CD4-positive, alpha-beta T cell treated with Interleukin-12 subunit alpha and Interleukin-12 subunit beta, for 1 hour (primary cell): ENCODE measurements at regions not wholly inside any gene's neighbourhood (a gene's known extent, or its start where the extent isn't known, plus 50 kb on each side); places are given as distances from the start of the nearest gene placed in this dataset.
"Not testable (repeated sequence)": the region's sequence is repeated elsewhere in the genome, so short reads cannot be mapped to it uniquely, and the experiment has no call there.

ENCODE experiments used
- DNase-seq: peaks from one replicate; pipeline ENCODE4 v3.0.0-alpha.2; 2020

DNA sequence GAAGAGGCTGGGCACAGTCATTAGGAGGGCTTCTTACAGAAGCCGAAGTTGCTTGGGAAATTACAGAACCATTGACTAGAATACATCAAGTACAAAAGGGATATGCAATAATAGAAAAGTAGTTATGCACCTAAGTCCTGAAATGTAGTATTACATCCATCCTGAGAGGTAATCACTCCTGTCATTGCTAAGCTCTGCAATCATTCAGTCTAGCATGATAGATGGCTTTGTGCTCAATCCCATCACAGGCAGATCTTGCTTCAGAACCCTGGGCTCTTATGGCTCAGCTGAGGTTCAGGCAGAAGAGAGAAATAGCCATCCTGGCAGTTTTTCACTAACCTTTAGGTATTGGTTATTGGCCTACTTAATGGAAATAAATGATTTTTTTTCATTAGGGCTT lies 231.7 kb upstream of the AFF2 start:
- DNase-seq, result no peak

DNA sequence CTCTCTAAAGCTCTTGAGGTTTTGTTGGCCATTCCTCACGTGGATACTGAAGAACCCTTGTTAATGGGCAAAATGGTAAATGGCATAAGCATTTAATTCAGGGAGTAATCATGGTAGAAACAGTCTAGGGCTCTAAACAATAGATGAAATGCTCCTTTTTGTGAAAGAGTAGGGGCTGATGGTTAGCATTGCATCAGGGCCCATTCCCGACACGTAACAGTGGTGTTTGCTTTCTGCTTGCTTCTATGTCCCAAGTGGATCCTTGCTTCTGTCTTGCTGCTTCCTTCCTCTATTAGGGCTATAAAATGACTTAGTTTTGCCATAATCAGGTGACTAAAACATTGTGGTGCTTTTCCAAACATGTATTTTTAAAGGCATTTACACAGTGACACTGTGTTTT lies 230.9 kb upstream of the AFF2 start:
- no peak for DNase-seq

DNA sequence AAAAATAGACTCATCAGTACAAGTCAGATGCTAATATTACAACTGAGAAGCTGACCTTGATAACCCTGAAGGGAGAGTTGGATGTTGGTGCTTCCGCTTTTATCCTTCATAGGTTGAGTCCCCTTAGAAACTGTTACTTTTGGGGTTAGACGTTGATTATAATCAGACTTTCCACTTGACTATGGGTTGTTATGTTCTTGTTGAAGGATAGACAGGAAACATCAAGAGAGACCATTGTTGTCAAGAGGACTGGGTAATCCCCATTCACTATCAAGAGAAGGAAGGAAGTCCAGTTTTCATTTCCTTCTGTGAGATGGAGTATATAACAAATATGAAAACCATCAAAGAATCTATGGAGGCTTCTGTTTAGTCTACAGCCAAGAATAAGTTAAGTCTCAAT lies 229.9 kb upstream of the AFF2 start:
- peak; percentile 3 for DNase-seq

DNA sequence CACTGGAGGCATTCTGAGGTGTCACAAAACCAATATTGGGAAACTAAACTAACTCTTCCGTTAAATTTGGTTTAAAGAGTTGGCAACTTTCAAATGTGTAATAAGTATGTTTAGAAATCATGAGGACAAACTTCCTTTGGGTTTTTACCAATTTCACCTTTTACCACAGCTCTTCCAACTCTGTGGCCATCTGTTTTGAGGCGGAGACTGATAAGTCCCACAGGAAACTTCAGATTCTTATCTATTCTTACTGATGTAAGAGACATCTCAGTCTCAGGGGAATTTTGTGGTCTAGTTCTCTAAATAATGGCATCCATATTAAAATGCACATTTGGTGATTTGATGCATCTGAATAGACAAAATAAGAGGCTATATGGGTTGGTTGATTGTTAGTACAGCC lies 229.2 kb upstream of the AFF2 start:
- DNase-seq, result no peak

DNA sequence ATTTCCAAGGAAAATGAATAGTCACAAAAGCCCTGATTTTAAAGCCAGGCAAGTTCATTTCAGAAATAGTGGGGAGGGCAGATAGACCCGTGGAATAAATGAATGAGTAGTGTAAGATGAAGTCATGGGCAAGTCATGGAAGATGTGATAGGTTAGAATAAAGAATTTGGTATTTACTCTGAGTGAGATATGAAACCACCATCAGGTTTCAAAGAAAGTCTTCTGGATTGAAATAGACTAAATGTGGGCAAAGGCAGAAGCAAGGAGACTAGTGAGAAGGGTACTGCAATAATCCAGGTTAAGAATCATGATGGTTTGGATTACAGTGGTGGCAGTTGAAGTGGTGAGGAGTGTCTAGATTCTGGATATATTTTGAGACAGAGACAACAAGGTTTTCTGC lies 218.5 kb upstream of the AFF2 start:
- no peak for DNase-seq

DNA sequence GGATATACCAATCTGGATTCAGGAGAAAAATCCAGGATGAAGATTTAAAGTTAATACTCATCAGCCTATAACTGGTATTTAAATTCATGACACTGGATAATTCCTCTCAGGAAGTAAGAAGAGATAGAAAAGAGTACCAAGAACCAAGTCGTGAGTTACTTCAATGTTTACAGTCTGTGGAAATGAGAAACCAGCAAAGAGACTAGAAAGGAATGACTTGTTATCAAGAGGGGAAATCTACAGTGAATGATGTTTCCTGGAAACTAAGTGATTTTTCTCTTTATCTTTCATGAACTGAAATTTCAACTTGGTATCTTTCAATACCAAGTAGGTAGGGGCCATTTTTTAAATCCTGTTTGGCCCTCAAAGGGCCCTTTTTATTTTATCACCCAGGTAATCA lies 217.9 kb upstream of the AFF2 start:
- DNase-seq, result no peak

DNA sequence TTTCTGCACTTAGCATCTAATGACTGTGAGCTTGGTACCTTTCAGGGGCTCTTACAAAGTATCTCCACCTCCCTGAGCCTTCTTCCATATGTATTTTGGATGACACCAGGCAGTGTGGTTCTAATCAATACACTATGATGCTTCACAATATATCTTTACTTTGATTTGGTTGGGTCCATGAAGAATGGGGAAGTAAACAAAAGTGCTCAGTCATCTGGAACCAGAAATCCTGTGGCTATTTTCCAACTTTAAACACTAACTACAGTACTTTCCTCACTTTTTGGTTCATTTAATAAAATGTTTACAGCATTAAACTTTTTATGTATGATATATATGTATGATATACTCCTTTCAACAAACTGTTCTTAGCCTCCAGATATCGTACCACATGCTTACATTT lies 216.4 kb upstream of the AFF2 start:
- DNase-seq, result no peak

DNA sequence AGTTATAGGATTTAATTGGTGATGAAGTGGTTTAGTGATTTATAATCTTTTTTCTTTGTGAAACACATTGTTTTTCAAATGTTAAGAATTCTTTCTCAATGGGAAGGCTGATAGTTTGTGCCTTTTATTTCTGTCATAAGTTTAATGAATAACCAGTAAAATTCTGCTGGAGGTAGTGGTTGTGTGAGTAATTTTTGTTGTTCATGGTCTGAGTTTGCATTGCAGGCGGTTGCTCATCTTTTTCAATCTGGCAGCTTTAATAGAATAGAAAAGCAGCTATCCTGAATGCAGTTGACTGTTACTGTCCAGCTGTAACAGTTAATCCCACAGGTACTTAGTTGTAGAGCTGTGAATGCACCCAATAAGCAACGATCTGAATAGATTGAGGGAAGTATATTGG lies 215.6 kb upstream of the AFF2 start:
- no peak for DNase-seq

DNA sequence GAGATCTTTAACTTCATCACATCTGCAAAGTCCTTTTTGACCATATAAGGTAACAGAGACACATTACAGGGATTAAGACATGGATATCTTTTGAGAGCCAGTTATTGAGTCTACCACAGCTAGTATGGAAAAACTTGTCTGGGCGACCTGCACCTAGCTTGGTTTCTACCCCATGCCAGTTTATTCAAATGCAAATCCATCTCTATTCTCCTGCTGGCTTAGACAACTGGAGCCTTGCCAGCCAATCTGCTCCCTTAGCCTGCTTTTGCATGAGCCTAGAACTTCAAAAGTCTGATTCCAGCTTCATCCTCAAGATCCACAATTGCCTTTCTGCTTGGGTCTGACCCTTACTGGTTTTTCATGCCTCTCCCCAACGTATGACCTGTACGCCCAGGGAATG lies 212.0 kb upstream of the AFF2 start:
- DNase-seq, result no peak

DNA sequence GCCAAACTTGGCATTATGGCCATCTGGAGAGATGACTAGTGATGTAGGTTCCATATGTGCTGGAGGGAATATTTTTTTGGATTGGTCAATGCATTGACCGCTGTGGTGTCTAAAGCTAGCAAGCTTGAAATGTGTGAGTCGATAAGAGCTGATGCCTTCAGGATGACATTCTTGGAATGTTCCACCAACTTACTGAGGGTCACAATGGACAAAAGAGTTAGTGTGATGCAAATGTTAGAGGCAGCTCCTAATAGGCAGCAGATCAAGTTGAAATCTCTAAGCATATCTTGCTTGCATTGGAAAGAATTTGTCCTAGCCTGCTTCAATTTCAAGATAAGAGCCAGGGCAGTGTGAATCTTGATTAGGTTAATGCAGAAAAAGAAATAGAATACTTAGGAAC lies 210.4 kb upstream of the AFF2 start:
- DNase-seq, result no peak

DNA sequence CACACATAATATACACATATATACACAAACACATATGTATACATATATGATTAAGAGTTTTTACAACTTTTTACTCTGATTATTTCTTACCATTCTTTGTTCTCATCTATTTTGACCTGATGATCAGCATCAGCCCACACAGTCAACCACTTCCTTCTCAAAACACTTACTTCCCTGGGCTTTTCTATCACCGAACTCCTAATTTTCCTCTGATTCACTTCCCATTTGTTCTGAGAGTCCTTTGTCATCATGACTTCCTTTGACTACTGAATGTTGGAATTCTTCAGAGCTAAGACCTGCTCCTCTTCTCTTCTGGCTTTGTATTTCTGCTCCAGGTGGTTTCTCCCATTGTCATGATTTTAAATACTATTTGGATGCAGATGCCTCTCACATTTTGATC lies 209.5 kb upstream of the AFF2 start:
- DNase-seq, result no peak

DNA sequence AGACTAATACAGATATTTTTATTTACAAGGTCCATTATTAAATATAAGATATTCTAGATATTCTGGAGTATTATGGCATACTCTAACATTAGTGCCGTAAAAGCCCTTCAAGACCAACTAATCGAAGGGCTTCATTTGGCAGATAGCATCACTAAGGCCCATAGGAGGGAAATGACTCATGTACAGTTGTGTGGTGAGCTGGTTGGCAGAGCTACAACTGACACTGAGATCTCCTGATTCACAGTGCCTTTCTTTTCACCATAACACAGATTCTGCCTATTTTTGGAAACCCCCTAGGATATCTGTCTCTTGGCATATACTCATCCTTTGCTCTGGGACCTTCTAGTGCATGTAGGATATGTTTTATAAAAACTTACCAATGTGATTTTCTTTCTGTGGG lies 201.7 kb upstream of the AFF2 start:
- DNase-seq, result no peak

DNA sequence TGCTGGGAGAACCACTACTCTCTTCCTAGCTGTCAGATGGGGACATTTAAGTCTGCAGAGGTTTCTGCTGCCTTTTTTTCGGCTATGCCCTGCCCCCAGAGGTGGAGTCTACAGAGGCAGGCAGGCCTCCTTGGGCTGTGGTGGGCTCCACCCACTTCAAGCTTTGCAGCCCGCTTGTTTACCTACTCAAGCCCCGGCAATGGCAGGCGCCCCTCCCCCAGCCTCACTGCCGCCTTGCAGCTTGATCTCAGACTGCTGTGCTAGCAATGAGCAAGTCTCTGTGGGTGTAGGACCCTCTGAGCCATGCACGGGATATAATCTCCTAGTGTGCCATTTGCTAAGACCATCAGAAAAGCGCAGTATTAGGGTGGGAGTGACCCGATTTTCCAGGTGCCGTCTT lies 195.2 kb upstream of the AFF2 start:
- not testable (repeated sequence) for DNase-seq

DNA sequence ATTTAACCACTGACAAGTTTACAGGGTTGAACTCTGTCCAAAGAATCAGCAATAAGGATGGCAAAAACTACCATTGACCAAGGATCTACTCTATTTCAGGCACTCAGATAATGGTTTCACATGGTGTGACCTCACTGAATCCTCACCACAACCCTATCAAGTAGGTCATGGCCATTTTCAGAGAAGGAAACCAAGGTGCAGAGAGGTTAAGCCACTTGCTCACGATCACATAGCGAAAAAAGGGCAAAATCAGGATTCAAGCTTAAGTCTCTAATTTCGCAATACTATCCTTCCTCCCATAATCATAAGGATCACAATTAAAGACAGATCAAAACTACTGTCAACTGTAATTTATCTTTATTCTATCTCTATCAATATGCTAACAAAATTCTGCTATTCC lies 191.0 kb upstream of the AFF2 start:
- no peak for DNase-seq

DNA sequence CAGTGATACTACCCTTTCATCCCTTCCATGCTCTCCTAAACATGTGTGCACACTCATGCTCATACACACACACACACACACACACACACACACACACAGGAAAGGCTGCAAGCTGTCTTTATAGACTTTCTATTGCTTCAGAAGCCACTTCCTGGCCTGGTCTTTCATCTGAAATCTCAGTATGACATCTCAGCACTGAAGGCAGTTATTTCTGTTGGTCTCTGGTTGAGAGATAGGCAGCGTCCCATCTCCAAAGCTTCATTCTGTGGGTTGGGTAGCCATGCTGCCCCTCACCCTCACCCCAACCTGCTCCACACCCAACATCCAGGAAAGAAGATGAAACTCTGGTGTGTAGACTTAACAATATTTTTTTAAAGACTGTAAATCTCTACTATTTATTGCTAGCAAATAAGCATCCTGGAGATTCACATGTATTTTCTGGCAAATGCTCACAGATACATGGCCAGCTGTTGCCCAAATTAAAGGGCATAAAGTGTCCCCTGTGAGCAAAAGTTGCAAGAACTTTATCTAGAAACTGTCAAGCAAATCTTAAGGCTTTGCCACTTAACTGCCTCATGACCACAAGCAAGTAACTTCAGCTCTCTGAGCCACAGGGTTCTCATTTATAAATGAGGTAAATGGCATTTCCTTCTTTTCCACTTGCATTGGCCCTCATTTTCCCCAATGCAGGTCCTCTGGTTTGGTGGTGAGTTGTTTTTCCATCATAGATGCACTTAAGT lies 189.8 kb upstream of the AFF2 start:
- DNase-seq, result peak; percentile 72

DNA sequence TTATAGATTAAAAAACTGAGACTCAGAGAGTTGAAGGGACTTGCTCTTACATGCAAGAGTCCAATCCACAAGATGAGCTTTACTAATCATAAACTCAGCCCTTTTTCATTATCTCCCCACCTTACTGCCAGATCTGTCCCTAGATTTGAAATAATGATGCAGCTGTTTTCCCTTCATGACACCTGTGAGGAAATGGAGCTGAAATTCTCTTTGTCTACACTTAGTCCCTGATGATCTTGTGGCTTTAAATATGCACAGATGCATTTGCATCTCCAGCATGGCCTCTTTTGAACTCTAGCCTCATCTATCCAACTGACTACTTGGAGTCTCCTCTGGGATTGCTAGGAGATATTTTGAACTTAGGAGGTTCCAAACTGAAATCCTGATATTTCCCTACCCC lies 188.9 kb upstream of the AFF2 start:
- no peak for DNase-seq

DNA sequence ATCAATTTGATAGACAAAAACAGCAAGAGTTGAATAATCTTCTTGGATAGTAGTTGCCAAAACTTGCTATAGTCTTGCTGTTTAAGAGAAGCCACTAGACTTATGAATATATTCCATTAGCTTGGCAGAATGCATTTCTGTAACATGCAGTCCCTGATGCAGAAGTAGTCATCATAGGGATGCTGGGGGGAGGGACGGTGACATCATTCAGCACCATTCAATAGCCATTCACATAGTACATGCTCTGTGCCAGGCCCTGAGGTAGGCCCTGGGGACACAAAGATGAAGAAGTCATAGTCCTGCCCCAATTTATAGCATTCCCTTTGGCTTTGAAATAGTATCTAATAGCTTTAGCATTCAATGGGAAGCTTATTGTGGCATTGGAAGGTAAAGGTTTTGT lies 185.5 kb upstream of the AFF2 start:
- no peak for DNase-seq

DNA sequence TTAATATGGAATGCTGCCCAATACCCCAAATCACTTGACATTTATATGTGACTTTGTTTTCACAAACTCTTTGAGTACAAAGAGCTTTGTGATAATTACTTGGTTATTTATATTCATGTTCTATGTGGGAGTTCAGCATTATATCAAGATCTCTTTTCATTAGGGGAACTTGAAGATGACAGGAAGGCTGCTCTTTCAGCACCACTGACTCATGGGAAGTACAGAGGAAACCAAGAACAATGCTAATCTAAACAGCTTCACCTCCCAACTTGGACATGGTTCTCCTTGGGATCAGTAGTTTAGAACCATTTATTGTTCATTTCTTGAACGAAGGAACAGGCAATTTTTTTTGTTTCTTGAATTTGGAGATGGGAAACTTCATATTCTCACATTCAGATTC lies 184.0 kb upstream of the AFF2 start:
- DNase-seq, result no peak

DNA sequence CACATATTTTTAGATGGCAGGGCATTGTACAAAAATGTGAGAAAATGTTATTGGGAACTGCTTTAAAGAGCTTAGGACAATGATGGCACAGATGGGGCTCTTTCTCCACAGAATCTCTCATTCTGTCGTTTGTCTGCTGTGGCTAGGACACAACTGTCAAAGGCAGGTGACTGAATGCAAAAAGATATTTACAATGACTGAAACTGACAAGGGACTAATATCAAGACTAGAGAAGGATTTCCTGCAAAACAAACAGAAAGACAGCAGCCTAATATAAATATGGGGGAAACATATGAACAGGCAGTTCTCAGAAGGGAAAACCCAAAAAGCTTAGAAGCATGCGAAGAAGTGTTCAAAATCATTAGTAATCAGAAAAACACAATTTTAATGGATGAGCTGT lies 177.5 kb upstream of the AFF2 start:
- no peak for DNase-seq

DNA sequence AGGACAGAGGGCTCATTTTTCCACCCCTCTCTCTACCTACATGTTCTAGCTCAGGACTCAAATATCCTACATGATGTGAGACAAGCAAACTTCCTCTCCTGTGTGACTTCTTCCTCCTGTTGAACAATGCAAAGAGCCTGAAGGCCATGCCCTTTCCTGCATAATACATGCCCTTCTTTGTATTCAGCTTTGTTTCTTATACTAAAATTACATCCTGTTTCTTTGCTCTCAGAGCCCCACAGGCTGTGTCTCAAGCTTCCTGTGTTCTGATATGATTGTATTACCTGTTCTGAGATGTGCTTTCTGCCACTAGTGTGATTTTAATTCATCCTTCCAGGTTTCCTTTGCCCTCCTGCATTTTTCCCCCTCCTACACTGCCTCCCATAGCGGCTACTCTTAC lies 166.4 kb upstream of the AFF2 start:
- peak; percentile 13 for DNase-seq

DNA sequence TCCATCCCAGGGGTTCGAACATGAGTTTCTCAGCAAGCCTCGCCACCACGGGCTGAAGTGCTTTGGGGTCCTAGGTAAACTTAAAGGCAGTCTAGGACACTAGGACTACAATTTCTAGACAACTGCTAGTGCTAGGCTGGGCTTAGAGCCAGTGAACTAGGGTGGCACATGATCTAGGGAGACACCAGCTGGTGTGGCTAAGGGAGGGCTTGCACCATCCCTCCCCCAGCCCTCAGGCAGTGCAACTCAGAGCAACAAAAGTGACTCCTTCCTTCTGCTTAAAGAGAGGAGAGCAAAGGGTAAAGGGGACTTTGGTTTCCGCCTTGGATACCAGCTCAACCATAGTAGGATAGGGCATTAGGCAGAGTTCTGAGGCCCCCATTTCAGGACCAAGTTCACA lies 162.5 kb upstream of the AFF2 start:
- DNase-seq, result no peak

DNA sequence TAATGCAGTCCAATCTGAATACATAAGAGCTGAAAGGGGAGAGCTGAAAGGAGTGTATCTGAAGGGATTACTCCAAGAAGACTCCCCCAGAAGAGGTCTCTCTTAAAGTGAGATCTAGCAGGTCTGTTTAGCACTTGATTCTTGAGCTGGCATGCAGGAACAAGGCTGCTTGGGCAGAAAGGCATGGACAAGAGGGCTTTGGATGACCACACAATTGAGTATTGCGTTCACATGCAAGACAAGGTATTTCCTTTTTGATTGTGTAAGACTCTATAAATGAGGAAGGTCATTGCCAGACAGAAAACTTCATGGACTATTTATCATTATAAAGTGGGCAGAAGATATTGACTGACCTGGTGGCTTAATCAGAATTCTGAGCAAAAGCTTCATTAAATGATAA lies 145.5 kb upstream of the AFF2 start:
- DNase-seq, result no peak

DNA sequence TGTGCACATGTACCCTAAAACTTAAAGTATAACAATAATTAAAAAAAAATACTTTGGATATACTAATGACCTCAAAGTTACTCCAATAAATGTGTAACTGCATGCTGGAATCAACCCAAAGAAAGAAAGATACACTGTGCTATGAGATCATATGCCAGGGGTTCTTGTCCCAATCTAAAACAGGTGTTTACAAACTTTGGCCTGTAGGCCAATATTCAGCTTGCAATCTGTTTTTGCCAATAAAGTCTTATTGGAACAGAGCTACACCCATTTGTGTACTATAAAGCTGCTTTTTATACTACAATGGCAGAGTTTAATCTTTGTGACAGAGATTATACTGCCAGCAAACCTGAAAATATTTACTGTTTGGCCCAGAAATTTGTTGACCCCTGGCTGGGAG lies 138.8 kb upstream of the AFF2 start:
- no peak for DNase-seq

DNA sequence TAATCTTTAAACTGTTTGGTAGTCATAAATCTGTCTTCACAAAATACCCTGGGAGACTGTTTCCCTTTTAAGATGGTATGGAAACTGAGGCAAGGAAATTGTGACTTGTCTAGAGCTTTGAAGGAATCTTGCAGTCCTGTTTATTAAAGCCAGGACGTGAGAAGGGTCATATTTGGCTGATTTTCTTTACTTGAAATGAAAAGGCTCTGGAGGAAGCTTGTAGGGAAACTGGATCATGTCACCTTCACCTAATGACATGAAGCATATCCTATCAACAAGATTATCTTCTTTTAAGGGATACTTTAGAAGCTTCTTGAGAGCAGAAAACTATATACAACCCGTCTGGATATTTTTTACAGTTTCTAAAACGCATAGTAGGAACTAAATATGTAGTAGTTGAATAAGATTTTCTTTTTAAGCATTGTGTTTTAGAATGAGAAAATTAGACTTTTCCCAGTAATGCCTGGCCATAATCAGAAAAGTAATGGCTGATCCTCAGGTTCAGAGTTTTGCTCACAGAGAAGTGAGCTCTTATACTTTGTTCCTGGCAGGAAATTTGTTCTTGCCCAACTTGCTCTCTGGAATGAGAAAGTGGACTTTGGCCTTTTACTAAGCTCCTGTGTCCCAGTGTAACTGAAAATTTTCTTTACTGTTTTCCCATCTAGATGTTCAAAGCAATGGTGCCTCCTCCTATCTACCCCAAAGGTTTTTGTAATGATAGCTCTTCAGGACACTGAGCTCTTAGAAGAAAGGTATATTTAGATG lies 136.8 kb upstream of the AFF2 start:
- no peak for DNase-seq

DNA sequence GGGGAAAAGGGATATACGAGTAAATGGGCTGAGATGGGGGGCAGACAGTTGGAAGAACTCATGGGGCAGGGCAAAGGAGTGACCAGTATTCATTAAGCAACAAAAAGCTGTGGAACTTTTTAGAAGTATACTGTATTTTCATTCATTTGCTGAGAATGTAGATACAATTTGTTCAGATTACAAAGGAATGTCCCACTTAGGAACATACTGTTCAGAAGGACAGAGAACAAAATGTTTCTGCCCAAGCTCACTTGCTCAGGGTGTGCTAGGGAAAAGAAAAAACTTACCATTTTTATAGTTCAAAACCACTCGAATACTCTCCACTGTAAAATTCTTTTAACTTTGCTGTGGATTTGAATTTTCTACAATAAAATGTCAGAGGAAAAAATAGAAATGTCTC lies 135.2 kb upstream of the AFF2 start:
- DNase-seq, result no peak
